ENCODE measurements at regions not wholly inside any gene's neighbourhood (a gene's known extent, or its start where the extent isn't known, plus 50 kb on each side); places are given as distances from the start of the nearest gene placed in this dataset.

DNA sequence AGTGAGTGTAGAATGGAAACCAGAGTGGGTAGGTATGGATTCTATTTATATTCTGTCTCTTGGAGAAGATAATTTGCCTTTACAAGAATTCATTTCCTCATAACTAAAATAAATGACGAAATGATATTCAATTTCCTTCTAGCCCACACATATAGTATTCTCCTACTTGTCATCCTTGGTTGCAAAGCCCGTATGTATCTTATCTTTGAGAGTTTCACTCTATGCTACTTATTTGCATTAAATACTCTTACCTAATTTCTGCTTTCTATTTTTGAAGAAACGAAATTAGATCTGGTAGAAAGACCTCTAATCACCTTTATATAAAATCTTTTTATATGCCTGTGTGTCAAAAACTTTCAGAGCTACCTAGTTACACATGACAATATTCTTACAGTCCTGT, 457.7 kb downstream of the NKX6-1 start:
- H3K27me3 Mint-ChIP-seq = no peaks in the 10 kb centered on the region
- ATAC-seq (ENCODE audit: poor library complexity) (no peak), DNase-seq (no peak)
- H3K36me3 ChIP-seq (ENCODE audit: insufficient read depth, low read length) = no peaks in the 10 kb centered on the region
- H3K27ac Mint-ChIP-seq = no peak overlapping the region
- H3K4me1 ChIP-seq (ENCODE audit: insufficient read depth, low read length) = no peaks in the 10 kb centered on the region
- H3K4me1 Mint-ChIP-seq (ENCODE audit: low read depth) = no peaks in the 10 kb centered on the region
- no peak overlapping the region for H3K27ac ChIP-seq (ENCODE audit: low read depth in 1 of 2, low read length in 2 of 2)
- no peaks in the 10 kb centered on the region for H3K9me3 Mint-ChIP-seq
- ChIA-PET POLR2A (no interaction called here), CTCF (no interaction called here)
- no peaks in the 10 kb centered on the region for H3K9me3 ChIP-seq (ENCODE audit: control insufficient read depth in 1 of 2, insufficient read depth in 1 of 2, low read length in 2 of 2)
- intact Hi-C loops (cut with DNase I, micrococcal nuclease) = no loop called here
- no peak overlapping the region for H3K4me3 Mint-ChIP-seq
- TF ChIP-seq, protein P1, sequence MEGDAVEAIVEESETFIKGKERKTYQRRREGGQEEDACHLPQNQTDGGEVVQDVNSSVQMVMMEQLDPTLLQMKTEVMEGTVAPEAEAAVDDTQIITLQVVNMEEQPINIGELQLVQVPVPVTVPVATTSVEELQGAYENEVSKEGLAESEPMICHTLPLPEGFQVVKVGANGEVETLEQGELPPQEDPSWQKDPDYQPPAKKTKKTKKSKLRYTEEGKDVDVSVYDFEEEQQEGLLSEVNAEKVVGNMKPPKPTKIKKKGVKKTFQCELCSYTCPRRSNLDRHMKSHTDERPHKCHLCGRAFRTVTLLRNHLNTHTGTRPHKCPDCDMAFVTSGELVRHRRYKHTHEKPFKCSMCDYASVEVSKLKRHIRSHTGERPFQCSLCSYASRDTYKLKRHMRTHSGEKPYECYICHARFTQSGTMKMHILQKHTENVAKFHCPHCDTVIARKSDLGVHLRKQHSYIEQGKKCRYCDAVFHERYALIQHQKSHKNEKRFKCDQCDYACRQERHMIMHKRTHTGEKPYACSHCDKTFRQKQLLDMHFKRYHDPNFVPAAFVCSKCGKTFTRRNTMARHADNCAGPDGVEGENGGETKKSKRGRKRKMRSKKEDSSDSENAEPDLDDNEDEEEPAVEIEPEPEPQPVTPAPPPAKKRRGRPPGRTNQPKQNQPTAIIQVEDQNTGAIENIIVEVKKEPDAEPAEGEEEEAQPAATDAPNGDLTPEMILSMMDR (IDR thresholded peaks at IDR 0.05) = no peak
- H3K4me3 ChIP-seq (ENCODE audit: low read length) = no peak overlapping the region
- no peaks in the 10 kb centered on the region for H3K27me3 ChIP-seq (ENCODE audit: control insufficient read depth in 1 of 2, insufficient read depth in 2 of 2, low read length in 2 of 2)
- H3K36me3 Mint-ChIP-seq (ENCODE audit: low read depth) = no peaks in the 10 kb centered on the region

DNA sequence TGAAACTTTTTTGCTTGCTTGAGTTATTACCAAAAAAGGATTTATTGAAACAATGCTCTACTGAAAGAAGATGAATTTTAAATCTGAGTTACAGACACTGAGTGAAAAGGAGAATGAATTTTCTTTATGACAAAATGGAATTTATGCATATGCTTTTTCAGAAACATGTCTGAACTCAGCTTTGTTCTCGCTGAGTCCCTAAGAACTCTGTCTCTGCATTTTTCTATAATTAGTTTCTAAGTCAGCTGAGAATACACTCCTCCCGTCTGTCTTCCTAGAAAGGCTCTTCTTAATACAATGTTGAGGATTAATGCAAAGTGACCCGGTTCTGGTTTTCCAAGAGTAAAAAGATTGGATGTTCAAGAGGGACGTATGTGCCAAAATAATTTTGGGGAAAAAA, 463.5 kb downstream of the NKX6-1 start:
- Mint-ChIP-seq H3K9me3 (no peaks in the 10 kb centered on the region), H3K4me3 (no peak overlapping the region), H3K36me3 (ENCODE audit: low read depth) (no peaks in the 10 kb centered on the region), H3K27ac (no peak overlapping the region), H3K27me3 (no peaks in the 10 kb centered on the region), H3K4me1 (ENCODE audit: low read depth) (no peaks in the 10 kb centered on the region)
- Histone ChIP-seq H3K27me3 (ENCODE audit: control insufficient read depth in 1 of 2, insufficient read depth in 2 of 2, low read length in 2 of 2) (no peaks in the 10 kb centered on the region), H3K9me3 (ENCODE audit: control insufficient read depth in 1 of 2, insufficient read depth in 1 of 2, low read length in 2 of 2) (no peaks in the 10 kb centered on the region), H3K27ac (ENCODE audit: low read depth in 1 of 2, low read length in 2 of 2) (no peak overlapping the region), H3K4me3 (ENCODE audit: low read length) (no peak overlapping the region), H3K4me1 (ENCODE audit: insufficient read depth, low read length) (no peaks in the 10 kb centered on the region), H3K36me3 (ENCODE audit: insufficient read depth, low read length) (no peaks in the 10 kb centered on the region)
- TF ChIP-seq, protein P1 (IDR thresholded peaks at IDR 0.05) = no peak
- ChIA-PET POLR2A (no interaction called here), CTCF (no interaction called here)
- ATAC-seq (ENCODE audit: poor library complexity) = no peak
- DNase-seq = no peak
- intact Hi-C loops (cut with DNase I, micrococcal nuclease) = no loop called here

DNA sequence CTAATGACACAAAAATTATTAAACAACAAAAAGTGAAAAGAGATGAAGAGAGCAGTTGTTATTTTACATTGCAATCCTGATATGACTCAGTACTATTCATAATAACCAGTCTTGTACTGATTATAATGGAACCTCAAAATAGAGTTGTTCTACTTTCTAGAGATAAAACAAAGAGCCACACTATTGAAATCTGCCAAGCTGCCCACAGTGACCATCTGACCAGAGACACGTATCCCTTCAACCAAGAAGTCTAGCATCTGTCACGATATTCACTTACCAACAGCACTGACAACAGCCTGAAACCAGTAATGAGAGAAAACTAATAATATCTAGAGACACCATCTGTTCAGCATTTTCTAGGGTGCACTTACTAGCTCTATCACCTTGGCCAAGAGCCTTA, 466.7 kb downstream of the NKX6-1 start:
- Histone ChIP-seq H3K9me3 (ENCODE audit: control insufficient read depth in 1 of 2, insufficient read depth in 1 of 2, low read length in 2 of 2) (no peaks in the 10 kb centered on the region), H3K4me1 (ENCODE audit: insufficient read depth, low read length) (no peaks in the 10 kb centered on the region), H3K4me3 (ENCODE audit: low read length) (no peak overlapping the region), H3K27me3 (ENCODE audit: control insufficient read depth in 1 of 2, insufficient read depth in 2 of 2, low read length in 2 of 2) (no peaks in the 10 kb centered on the region), H3K27ac (ENCODE audit: low read depth in 1 of 2, low read length in 2 of 2) (no peak overlapping the region), H3K36me3 (ENCODE audit: insufficient read depth, low read length) (no peaks in the 10 kb centered on the region)
- Mint-ChIP-seq H3K27ac (no peak overlapping the region), H3K36me3 (ENCODE audit: low read depth) (no peaks in the 10 kb centered on the region), H3K9me3 (no peaks in the 10 kb centered on the region), H3K4me3 (no peak overlapping the region), H3K4me1 (ENCODE audit: low read depth) (no peaks in the 10 kb centered on the region), H3K27me3 (no peaks in the 10 kb centered on the region)
- no peak for ATAC-seq (ENCODE audit: poor library complexity)
- intact Hi-C loops (cut with DNase I, micrococcal nuclease) = no loop called here
- ChIA-PET POLR2A (no interaction called here), CTCF (no interaction called here)
- DNase-seq = no peak
- TF ChIP-seq, protein P1 (IDR thresholded peaks at IDR 0.05) = no peak
